Vagina (tissue), 2 donors: ENCODE measurements at regions not wholly inside any gene's neighbourhood (a gene's known extent, or its start where the extent isn't known, plus 50 kb on each side); places are given as distances from the start of the nearest gene placed in this dataset.

Source experiments
- POLR2A ChIP-seq, 2 donors: fragments of 450-650 bp; IDR thresholded peaks; one replicate each; pipeline ENCODE4 v1.6.1; 2017; ENCODE audit warnings: antibody characterized with exemption in 2 of 2, mild to moderate bottlenecking in 2 of 2, moderate library complexity in 2 of 2
- POLR2AphosphoS5 ChIP-seq, 2 donors: sonication (generic); formaldehyde crosslinking; IDR thresholded peaks; one replicate each; pipeline ENCODE4 v1.9.0; 2017; ENCODE audit warnings: antibody characterized with exemption in 2 of 2, mild to moderate bottlenecking in 2 of 2, low read depth in 1 of 2; ENCODE audit not compliant: insufficient read depth in 1 of 2
- TF ChIP-seq, protein P1 (sequence below), 3 experiments: fragments of 450-650 bp in 2 of 3; fragments of 200-600 bp in 1 of 3; sonication (generic) in 1 of 3; IDR thresholded peaks; one replicate each; pipeline ENCODE4 v1.5.1; 2017 to 2019; ENCODE audit warnings: antibody characterized with exemption in 3 of 3, mild to moderate bottlenecking in 2 of 3, moderate library complexity in 2 of 3

DNA sequence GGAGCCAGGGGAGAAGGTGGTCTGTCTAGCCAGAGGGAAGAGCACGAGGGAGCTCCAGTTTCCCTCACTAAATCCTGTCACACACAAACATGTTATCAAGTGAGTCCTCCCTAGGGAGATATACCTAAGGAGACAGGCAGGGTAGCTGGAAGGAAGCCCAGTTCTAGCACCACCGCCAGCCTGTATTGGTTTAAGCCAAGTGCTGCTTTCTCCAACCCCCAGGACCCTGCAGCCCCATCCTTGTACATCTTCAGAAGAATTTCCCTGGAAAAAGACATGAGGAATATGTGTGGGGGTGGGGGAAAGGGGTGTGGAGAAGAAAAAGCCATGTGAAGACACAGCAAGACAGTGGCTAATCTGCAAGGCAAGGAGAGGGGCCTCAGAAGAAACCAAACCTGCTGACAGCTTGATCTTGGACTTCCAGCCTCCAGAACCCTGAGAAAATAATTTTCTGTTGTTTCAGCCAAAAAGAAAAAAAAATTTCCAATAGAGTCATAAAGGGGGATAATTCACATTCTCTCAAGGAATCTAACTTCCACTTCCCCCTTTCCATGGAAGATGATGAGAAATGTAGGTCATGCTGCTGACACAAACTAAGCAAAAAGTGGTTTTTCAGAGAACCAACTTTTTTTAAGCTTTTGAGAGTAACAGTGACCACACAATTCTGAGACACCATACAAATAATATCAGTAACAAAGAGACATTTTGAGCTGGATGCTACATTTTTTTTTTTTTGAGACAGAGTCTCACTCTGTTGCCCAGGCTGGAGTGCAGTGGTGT is 103.2 kb upstream of the PRDM1 start:
- TF ChIP-seq, protein P1, sequence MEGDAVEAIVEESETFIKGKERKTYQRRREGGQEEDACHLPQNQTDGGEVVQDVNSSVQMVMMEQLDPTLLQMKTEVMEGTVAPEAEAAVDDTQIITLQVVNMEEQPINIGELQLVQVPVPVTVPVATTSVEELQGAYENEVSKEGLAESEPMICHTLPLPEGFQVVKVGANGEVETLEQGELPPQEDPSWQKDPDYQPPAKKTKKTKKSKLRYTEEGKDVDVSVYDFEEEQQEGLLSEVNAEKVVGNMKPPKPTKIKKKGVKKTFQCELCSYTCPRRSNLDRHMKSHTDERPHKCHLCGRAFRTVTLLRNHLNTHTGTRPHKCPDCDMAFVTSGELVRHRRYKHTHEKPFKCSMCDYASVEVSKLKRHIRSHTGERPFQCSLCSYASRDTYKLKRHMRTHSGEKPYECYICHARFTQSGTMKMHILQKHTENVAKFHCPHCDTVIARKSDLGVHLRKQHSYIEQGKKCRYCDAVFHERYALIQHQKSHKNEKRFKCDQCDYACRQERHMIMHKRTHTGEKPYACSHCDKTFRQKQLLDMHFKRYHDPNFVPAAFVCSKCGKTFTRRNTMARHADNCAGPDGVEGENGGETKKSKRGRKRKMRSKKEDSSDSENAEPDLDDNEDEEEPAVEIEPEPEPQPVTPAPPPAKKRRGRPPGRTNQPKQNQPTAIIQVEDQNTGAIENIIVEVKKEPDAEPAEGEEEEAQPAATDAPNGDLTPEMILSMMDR (IDR thresholded peaks at IDR 0.05) = no peak
- TF ChIP-seq POLR2A (IDR thresholded peaks at IDR 0.05) (no peak), POLR2AphosphoS5 (IDR thresholded peaks at IDR 0.05; ENCODE audit: insufficient read depth in 1 of 2, low read depth in 1 of 2) (no peak)
